K562 (cell line): ENCODE measurements at regions not wholly inside any gene's neighbourhood (a gene's known extent, or its start where the extent isn't known, plus 50 kb on each side); places are given as distances from the start of the nearest gene placed in this dataset.

Experiments
- ATAC-seq: fragments of 200-7000 bp; cut with Tn5 transposase; 3 replicates; pipeline ENCODE4 v1.9.1; 2020; ENCODE audit warnings: moderate library complexity
- BruUV-seq: library from RNA; stranded (reverse); fragments of 400-500 nt; replicated peaks from 2 replicates; lab custom pipeline; 2021; lab: Mats Ljungman, UMichigan
- CTCF ChIA-PET: fragments of 300-600 bp; formaldehyde crosslinking; extraction: SDS; loops from one replicate; lab custom pipeline; 2021; ENCODE audit warnings: low intra/inter-chr PET ratio; lab: Yijun Ruan, JAX
- POLR2A ChIA-PET: fragments of 300-600, 350-650 bp; sonication (Branson Sonifier 250); formaldehyde crosslinking; extraction: SDS; loops from one replicate; lab custom pipeline; 2021; ENCODE audit warnings: antibody characterized with exemption, inconsistent platforms; lab: Yijun Ruan, JAX
- DNase-seq, 4 experiments: peaks; one replicate each; pipeline versions ENCODE4 v3.0.0 to v3.0.0-alpha.2; 2011 to 2018; ENCODE audit warnings: low spot score in 3 of 4, mixed read lengths in 3 of 4; ENCODE audit errors: extremely low read depth in 1 of 4
- FAIRE-seq: peaks from 2 replicates; lab custom pipeline; 2011; peaks lifted over from hg19 to GRCh38; lab: Jason Lieb, UNC
- H2AFZ ChIP-seq: 2 replicates; pipeline ENCODE4 v1.6.0; 2011; ENCODE audit warnings: low read depth, low read length, control low read depth, inconsistent platforms
- H3K27ac ChIP-seq: fragments of 200-600 bp; 3 replicates; pipeline ENCODE4 v1.8.0; 2011; ENCODE audit warnings: low read depth, mild to moderate bottlenecking, control low read depth, inconsistent platforms, low read length, moderate library complexity, mixed read lengths; ENCODE audit errors: extremely low read depth
- H3K27me3 ChIP-seq, 2 experiments: fragments of 300-600 bp in 1 of 2; 2 replicates in 1 of 2; 3 replicates in 1 of 2; pipeline versions ENCODE4 v1.6.0 to v1.8.0; 2011; ENCODE audit warnings: inconsistent platforms in 2 of 2, low read length in 2 of 2, mild to moderate bottlenecking in 1 of 2, mixed read lengths in 1 of 2, moderate library complexity in 1 of 2; ENCODE audit not compliant: control insufficient read depth in 2 of 2, insufficient read depth in 2 of 2
- H3K36me3 ChIP-seq: fragments of 300-600 bp; 3 replicates; pipeline ENCODE4 v1.8.0; 2011; ENCODE audit warnings: mild to moderate bottlenecking, low read length, inconsistent platforms; ENCODE audit not compliant: control insufficient read depth, insufficient read depth
- H3K4me1 ChIP-seq, 2 experiments: fragments of 200-600 bp in 1 of 2; replicated peaks in 1 of 2; 2 replicates in 1 of 2; 3 replicates in 1 of 2; pipeline versions ENCODE4 v1.5.1 to v1.8.0; 2011; ENCODE audit warnings: inconsistent platforms in 2 of 2, low read length in 2 of 2, mild to moderate bottlenecking in 1 of 2, mixed read lengths in 1 of 2, moderate library complexity in 1 of 2; ENCODE audit not compliant: control insufficient read depth in 2 of 2, insufficient read depth in 2 of 2
- H3K4me2 ChIP-seq: 2 replicates; pipeline ENCODE4 v1.6.1; 2011; ENCODE audit warnings: low read length, control low read depth, inconsistent platforms, mixed read lengths; ENCODE audit not compliant: insufficient read depth
- H3K4me3 ChIP-seq: fragments of 200-600 bp; sonication (generic), shearing (Covaris generic); 2 replicates; pipeline ENCODE4 v1.5.1; 2016; ENCODE audit warnings: control low read depth, inconsistent platforms
- H3K79me2 ChIP-seq: fragments of 200-600 bp; 3 replicates; pipeline ENCODE4 v1.8.0; 2011; ENCODE audit warnings: low read length, inconsistent platforms; ENCODE audit not compliant: control insufficient read depth, insufficient read depth
- H3K9ac ChIP-seq, 2 experiments: 2 replicates each; pipeline versions ENCODE4 v1.6.0 to v1.6.1; 2011; ENCODE audit warnings: low read depth in 2 of 2, low read length in 2 of 2, control low read depth in 1 of 2, inconsistent platforms in 1 of 2, mild to moderate bottlenecking in 1 of 2, mixed read lengths in 1 of 2; ENCODE audit not compliant: insufficient read depth in 1 of 2
- H3K9me1 ChIP-seq: one replicate; pipeline ENCODE4 v1.6.0; 2011; ENCODE audit warnings: inconsistent platforms, mild to moderate bottlenecking, low read length, moderate library complexity; ENCODE audit not compliant: control insufficient read depth, insufficient read depth
- H3K9me3 ChIP-seq: replicated peaks from 2 replicates; pipeline ENCODE4 v1.5.1; 2011; ENCODE audit warnings: low read depth, low read length, inconsistent platforms; ENCODE audit not compliant: control insufficient read depth, insufficient read depth
- H4K20me1 ChIP-seq: replicated peaks from 2 replicates; pipeline ENCODE4 v1.6.1; 2011; ENCODE audit warnings: low read length, inconsistent platforms, mixed read lengths; ENCODE audit not compliant: control insufficient read depth, insufficient read depth
- FOXA3 ChIP-seq, 2 experiments: fragments of 450-650 bp in 1 of 2; sonication (generic) in 1 of 2; formaldehyde crosslinking; IDR thresholded peaks in 1 of 2; conservative IDR thresholded peaks in 1 of 2; 2 replicates each; pipeline versions ENCODE4 v1.4.0 to v1.8.0; 2020 to 2022; ENCODE audit warnings: mild to moderate bottlenecking in 2 of 2, missing genetic modification reagents in 1 of 2
- JUND ChIP-seq, 2 experiments: IDR thresholded peaks; 2 replicates in 1 of 2; 3 replicates in 1 of 2; pipeline ENCODE4 v1.6.1; 2011; ENCODE audit warnings: borderline replicate concordance in 2 of 2, low read depth in 2 of 2, low read length in 2 of 2, improper control_type of control experiment in 1 of 2, missing biosample characterization in 1 of 2, missing genetic modification characterization in 1 of 2, missing genetic modification reagents in 1 of 2
- LCOR ChIP-seq: sonication (generic); formaldehyde crosslinking; IDR thresholded peaks from 2 replicates; pipeline ENCODE4 v1.8.0; 2022; ENCODE audit warnings: mild to moderate bottlenecking, missing genetic modification reagents
- MEIS2 ChIP-seq: fragments of 450-650 bp; IDR thresholded peaks from 2 replicates; pipeline ENCODE4 v1.6.1; 2014; ENCODE audit warnings: mild to moderate bottlenecking; ENCODE audit not compliant: partially characterized antibody
- NELFE ChIP-seq: IDR thresholded peaks from 2 replicates; pipeline ENCODE4 v1.6.1; 2011; ENCODE audit warnings: mild to moderate bottlenecking; ENCODE audit not compliant: insufficient read depth, insufficient read length
- PHF8 ChIP-seq: fragments of 200-600 bp; sonication (generic); IDR thresholded peaks from 2 replicates; pipeline ENCODE4 v1.6.1; 2012; ENCODE audit warnings: mixed run types, mild to moderate bottlenecking, inconsistent platforms, low read length, moderate library complexity, borderline replicate concordance
- RBM15 ChIP-seq: fragments of 200-400 bp; formaldehyde crosslinking; IDR thresholded peaks from 2 replicates; pipeline ENCODE4 v1.6.1; 2018; ENCODE audit warnings: mild to moderate bottlenecking, low read length, moderate library complexity; ENCODE audit not compliant: insufficient read depth
- RFX5 ChIP-seq: IDR thresholded peaks from 2 replicates; pipeline ENCODE4 v1.6.1; 2011; ENCODE audit warnings: low read depth, mild to moderate bottlenecking, improper control_type of control experiment, low read length
- RFX7 ChIP-seq: fragments of 250-450 bp; sonication (Bioruptor Pico); IDR thresholded peaks from 2 replicates; pipeline ENCODE4 v1.5.1; 2021; ENCODE audit warnings: mild to moderate bottlenecking
- SRSF9 ChIP-seq: fragments of 200-400 bp; formaldehyde crosslinking; IDR thresholded peaks from 2 replicates; pipeline ENCODE4 v1.6.1; 2017; ENCODE audit warnings: low read depth, low read length, borderline replicate concordance
- TEAD4 ChIP-seq, 2 experiments: sonication (generic) in 1 of 2; formaldehyde crosslinking in 1 of 2; IDR thresholded peaks; 2 replicates each; pipeline versions ENCODE4 v1.6.1 to v1.8.0; 2012 to 2022; ENCODE audit warnings: borderline replicate concordance in 1 of 2, inconsistent platforms in 1 of 2, low read length in 1 of 2, mild to moderate bottlenecking in 1 of 2, missing genetic modification reagents in 1 of 2
- ZFPM2 ChIP-seq: fragments of 250-450 bp; sonication (Bioruptor Pico); IDR thresholded peaks from 2 replicates; pipeline ENCODE4 v1.5.1; 2022; ENCODE audit warnings: mild to moderate bottlenecking
- ZNF780A ChIP-seq: fragments of 250-450 bp; sonication (Bioruptor Pico); IDR thresholded peaks from 2 replicates; pipeline ENCODE4 v1.5.0; 2021; ENCODE audit warnings: mild to moderate bottlenecking
- WGBS: fragments of 100-300 bp; shearing (Covaris generic); methylation state at CpG from one replicate; pipeline ENCODE4 v1.1.6; 2016; ENCODE audit warnings: low coverage, mixed read lengths; ENCODE audit not compliant: insufficient coverage; ENCODE audit errors: missing lambda C conversion rate; 5-methylcytosine and 5-hydroxymethylcytosine counted together
- in situ Hi-C: fragments of 300-500 bp; cut with MboI; formaldehyde crosslinking; loops from 4 replicates; pipeline ENCODE4 v1.15.0; 2018; ENCODE audit warnings: inconsistent platforms, mixed read lengths
- intact Hi-C: fragments of 100-400 bp; cut with micrococcal nuclease; formaldehyde crosslinking; loops from 2 replicates; pipeline ENCODE4 v1.14.2; 2022
- TF ChIP-seq, protein P1 (sequence below): fragments of 450-650 bp; IDR thresholded peaks from 2 replicates; pipeline ENCODE4 v1.6.1; 2016
- TF ChIP-seq, protein P2 (sequence below): fragments of 200-800 bp; sonication (Bioruptor generic); IDR thresholded peaks from 2 replicates; pipeline ENCODE4 v1.6.1; 2017; ENCODE audit warnings: missing genetic modification characterization, missing compliant biosample characterization

DNA sequence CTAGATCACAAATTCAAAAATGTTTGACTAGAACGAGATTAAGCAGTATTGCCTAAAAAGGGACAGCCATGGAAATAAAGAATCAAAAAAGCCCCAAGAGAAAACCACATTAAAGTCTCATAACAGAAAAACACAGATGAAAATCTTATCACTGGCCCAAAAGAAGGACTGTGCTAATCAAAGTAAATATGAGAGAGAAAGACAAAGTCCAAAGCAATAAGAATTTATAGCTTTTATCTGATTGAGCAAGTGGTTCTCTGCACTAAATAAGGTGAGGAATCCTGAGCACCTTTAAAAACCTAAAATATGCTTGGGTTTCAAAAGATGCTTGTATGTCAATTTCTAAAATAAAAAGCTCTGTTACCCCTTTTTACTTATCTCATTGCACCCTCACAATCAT, 409.3 kb downstream of the GASK1B start:
- BruUV-seq, result no TSS peak
- TF ChIP-seq TEAD4 (IDR thresholded peaks at IDR 0.05; ENCODE audit: low read length) (no peak), TEAD4 (CRISPR knock-in tag; IDR thresholded peaks at IDR 0.05; ENCODE audit: borderline replicate concordance) (no peak), FOXA3 (CRISPR knock-in tag; conservative IDR thresholded peaks at IDR 0.05 in 1 of 2, IDR thresholded peaks at IDR 0.05 in 1 of 2) (no peak), LCOR (CRISPR knock-in tag) (no peak), ZNF780A (no peak), RFX5 (no peak), PHF8 (no peak), MEIS2 (no peak), RFX7 (no peak), JUND (IDR thresholded peaks at IDR 0.05; ENCODE audit: borderline replicate concordance, low read depth, low read length) (no peak), JUND (tag; IDR thresholded peaks at IDR 0.05; ENCODE audit: borderline replicate concordance, low read depth, low read length) (no peak), ZFPM2 (CRISPR knock-in tag) (no peak), SRSF9 (no peak), NELFE (no peak), RBM15 (no peak)
- TF ChIP-seq, protein P1, sequence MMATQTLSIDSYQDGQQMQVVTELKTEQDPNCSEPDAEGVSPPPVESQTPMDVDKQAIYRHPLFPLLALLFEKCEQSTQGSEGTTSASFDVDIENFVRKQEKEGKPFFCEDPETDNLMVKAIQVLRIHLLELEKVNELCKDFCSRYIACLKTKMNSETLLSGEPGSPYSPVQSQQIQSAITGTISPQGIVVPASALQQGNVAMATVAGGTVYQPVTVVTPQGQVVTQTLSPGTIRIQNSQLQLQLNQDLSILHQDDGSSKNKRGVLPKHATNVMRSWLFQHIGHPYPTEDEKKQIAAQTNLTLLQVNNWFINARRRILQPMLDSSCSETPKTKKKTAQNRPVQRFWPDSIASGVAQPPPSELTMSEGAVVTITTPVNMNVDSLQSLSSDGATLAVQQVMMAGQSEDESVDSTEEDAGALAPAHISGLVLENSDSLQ, result no peak
- TF ChIP-seq, protein P2, sequence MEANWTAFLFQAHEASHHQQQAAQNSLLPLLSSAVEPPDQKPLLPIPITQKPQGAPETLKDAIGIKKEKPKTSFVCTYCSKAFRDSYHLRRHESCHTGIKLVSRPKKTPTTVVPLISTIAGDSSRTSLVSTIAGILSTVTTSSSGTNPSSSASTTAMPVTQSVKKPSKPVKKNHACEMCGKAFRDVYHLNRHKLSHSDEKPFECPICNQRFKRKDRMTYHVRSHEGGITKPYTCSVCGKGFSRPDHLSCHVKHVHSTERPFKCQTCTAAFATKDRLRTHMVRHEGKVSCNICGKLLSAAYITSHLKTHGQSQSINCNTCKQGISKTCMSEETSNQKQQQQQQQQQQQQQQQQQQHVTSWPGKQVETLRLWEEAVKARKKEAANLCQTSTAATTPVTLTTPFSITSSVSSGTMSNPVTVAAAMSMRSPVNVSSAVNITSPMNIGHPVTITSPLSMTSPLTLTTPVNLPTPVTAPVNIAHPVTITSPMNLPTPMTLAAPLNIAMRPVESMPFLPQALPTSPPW (CRISPR knock-in tag), result no peak
- no peak overlapping the region for H2AFZ ChIP-seq
- H3K79me2 ChIP-seq, result no peaks in the 10 kb centered on the region
- no peak overlapping the region for H3K4me2 ChIP-seq
- H3K4me3 ChIP-seq, result no peak overlapping the region
- no peak overlapping the region for H3K9ac ChIP-seq
- H3K9me3 ChIP-seq, result no peaks in the 10 kb centered on the region
- no peak for ATAC-seq
- FAIRE-seq, result no peak
- H3K27me3 ChIP-seq, result no peaks in the 10 kb centered on the region
- WGBS, result 0% methylated on average over 1 of the region's 1 CpG
- H3K27ac ChIP-seq, result no peak overlapping the region
- in situ Hi-C loops, result no loop called here
- H3K36me3 ChIP-seq, result no peaks in the 10 kb centered on the region
- H4K20me1 ChIP-seq, result no peaks in the 10 kb centered on the region
- CTCF ChIA-PET, result interaction anchor here (0.5 kb wide), 1 partner anchor 571 kb away, joined by 3 read pairs; no protein-coding TSS in a partner anchor
- H3K4me1 ChIP-seq, result no peaks in the 10 kb centered on the region
- intact Hi-C loops, result no loop called here
- no peaks in the 10 kb centered on the region for H3K9me1 ChIP-seq
- POLR2A ChIA-PET, result no interaction called here
- DNase-seq, result no peak
